ENCODE measurements at regions not wholly inside any gene's neighbourhood (a gene's known extent, or its start where the extent isn't known, plus 50 kb on each side); places are given as distances from the start of the nearest gene placed in this dataset.

DNA sequence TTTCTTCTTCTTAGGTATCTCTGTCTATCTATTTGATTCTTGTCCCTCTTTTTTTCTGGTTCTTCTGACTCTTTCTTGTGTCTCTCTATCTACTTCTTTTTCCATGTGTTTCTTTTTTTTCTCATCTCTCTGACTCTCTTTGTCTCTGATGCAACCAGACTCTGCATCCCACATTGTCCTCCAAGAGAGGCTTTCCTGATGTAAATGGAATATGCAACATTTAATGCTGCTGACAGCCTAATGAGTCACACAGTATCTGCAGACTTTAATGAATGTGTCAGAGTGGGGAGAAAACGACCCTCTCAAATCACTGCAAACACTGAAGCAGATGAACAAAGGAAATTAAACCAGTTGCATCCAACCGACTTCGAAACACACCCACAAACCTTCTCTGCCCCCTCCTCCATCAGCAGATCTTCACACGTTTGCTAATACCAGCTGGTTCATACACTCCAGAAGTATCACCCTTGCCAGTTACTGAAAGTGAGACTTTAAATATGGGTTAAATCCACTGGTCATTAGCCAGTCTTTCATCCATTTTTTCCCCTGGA, 351.5 kb downstream of the TXNL1 start:
- no peak overlapping the region for H3K27ac ChIP-seq (ENCODE audit: low read depth, low read length)
- H3K36me3 ChIP-seq (ENCODE audit: control insufficient read depth in 2 of 4, insufficient read depth in 4 of 4, low read length in 3 of 4): no peaks in the 10 kb centered on the region
- no peaks in the 10 kb centered on the region for H3K79me2 ChIP-seq (ENCODE audit: control insufficient read depth in 1 of 2, insufficient read depth in 2 of 2, low read length in 2 of 2)
- H4K91ac ChIP-seq (replicated peaks; ENCODE audit: insufficient read length, low read length): no peak overlapping the region
- H2BK12ac ChIP-seq (ENCODE audit: low read depth, low read length): no peak overlapping the region
- TF ChIP-seq HDAC2 (IDR thresholded peaks at IDR 0.05; ENCODE audit: borderline replicate concordance in 1 of 2, low read depth in 2 of 2, low read length in 2 of 2) (no peak), RFX5 (IDR thresholded peaks at IDR 0.05; ENCODE audit: borderline replicate concordance, low read depth, low read length) (no peak), EP300 (IDR thresholded peaks at IDR 0.05; ENCODE audit: borderline replicate concordance in 1 of 2, low read depth in 2 of 2, low read length in 2 of 2) (no peak), GTF2F1 (IDR thresholded peaks at IDR 0.05; ENCODE audit: borderline replicate concordance, low read depth, low read length) (no peak), CREB1 (IDR thresholded peaks at IDR 0.05) (no peak)
- TF ChIP-seq, protein P1, sequence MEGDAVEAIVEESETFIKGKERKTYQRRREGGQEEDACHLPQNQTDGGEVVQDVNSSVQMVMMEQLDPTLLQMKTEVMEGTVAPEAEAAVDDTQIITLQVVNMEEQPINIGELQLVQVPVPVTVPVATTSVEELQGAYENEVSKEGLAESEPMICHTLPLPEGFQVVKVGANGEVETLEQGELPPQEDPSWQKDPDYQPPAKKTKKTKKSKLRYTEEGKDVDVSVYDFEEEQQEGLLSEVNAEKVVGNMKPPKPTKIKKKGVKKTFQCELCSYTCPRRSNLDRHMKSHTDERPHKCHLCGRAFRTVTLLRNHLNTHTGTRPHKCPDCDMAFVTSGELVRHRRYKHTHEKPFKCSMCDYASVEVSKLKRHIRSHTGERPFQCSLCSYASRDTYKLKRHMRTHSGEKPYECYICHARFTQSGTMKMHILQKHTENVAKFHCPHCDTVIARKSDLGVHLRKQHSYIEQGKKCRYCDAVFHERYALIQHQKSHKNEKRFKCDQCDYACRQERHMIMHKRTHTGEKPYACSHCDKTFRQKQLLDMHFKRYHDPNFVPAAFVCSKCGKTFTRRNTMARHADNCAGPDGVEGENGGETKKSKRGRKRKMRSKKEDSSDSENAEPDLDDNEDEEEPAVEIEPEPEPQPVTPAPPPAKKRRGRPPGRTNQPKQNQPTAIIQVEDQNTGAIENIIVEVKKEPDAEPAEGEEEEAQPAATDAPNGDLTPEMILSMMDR (IDR thresholded peaks at IDR 0.05; ENCODE audit: control extremely low read depth in 1 of 3, insufficient read depth in 1 of 3, low read depth in 1 of 3, low read length in 3 of 3): no peak
- H2BK20ac ChIP-seq (ENCODE audit: low read length): no peak overlapping the region
- no peak overlapping the region for H2AK5ac ChIP-seq (ENCODE audit: low read depth, low read length)
- no peak overlapping the region for H2BK15ac ChIP-seq (ENCODE audit: low read length)
- DNase-seq (ENCODE audit: low read depth in 1 of 2, low spot score in 2 of 2) (no peak), FAIRE-seq (no peak)
- no peak overlapping the region for H3K14ac ChIP-seq (ENCODE audit: insufficient read length)
- H3K27me3 ChIP-seq (replicated peaks in 1 of 4; ENCODE audit: control insufficient read depth in 3 of 4, extremely low read depth in 1 of 4, insufficient read depth in 3 of 4, low read length in 3 of 4): no peaks in the 10 kb centered on the region
- no peak overlapping the region for H4K8ac ChIP-seq (ENCODE audit: extremely low read depth, insufficient read depth, low read length)
- H4K5ac ChIP-seq (ENCODE audit: insufficient read length, low read depth, low read length): no peak overlapping the region
- H3K79me1 ChIP-seq (ENCODE audit: low read depth, low read length): no peaks in the 10 kb centered on the region
- 84% methylated on average over 4 of the region's 4 CpGs; no CpG with 5 or more reads in 1 of the 2 experiments for WGBS, 2 experiments (ENCODE audit: extremely low coverage in 1 of 2, insufficient coverage in 1 of 2, insufficient read length in 1 of 2, insufficient replicate concordance in 2 of 2, low coverage in 1 of 2, low lambda C conversion rate in 2 of 2, missing lambda C conversion rate in 1 of 2)
- ChIA-PET CTCF (ENCODE audit: partially characterized antibody) (no interaction called here), POLR2A (ENCODE audit: partially characterized antibody) (no interaction called here)
- peak overlapping the region; percentile 23 for H2AFZ ChIP-seq (ENCODE audit: low read length)
- H3K4me2 ChIP-seq (ENCODE audit: insufficient read depth in 1 of 2, low read depth in 2 of 2, low read length in 2 of 2): no peak overlapping the region
- H3K23me2 ChIP-seq (ENCODE audit: low read depth, low read length): no peaks in the 10 kb centered on the region
- no peak overlapping the region for H3K4ac ChIP-seq (replicated peaks; ENCODE audit: insufficient read length, low read depth, low read length)
- H3K18ac ChIP-seq (ENCODE audit: extremely low read depth, low read length): no peak overlapping the region
- H3K56ac ChIP-seq (replicated peaks; ENCODE audit: insufficient read length, low read depth, low read length): no peak overlapping the region
- no peak overlapping the region for H3K9ac ChIP-seq (replicated peaks in 1 of 4; ENCODE audit: extremely low read depth in 1 of 4, low read depth in 3 of 4, low read length in 3 of 4)
- H2BK5ac ChIP-seq (ENCODE audit: low read depth, low read length): no peak overlapping the region
- no peaks in the 10 kb centered on the region for H3K9me3 ChIP-seq (ENCODE audit: insufficient read depth in 2 of 2, low read depth in 1 of 2, low read length in 1 of 2)
- no peak overlapping the region for H2BK120ac ChIP-seq (replicated peaks; ENCODE audit: low read depth, low read length)
- H4K20me1 ChIP-seq (replicated peaks in 1 of 2; ENCODE audit: control insufficient read depth in 1 of 2, insufficient read depth in 2 of 2, low read length in 2 of 2): no peaks in the 10 kb centered on the region
- H3K4me1 ChIP-seq (replicated peaks in 1 of 4; ENCODE audit: control insufficient read depth in 3 of 4, insufficient read depth in 4 of 4, low read length in 3 of 4): no peaks in the 10 kb centered on the region
- H3K23ac ChIP-seq (ENCODE audit: insufficient read length): no peak overlapping the region
- no peak overlapping the region for H3K4me3 ChIP-seq (ENCODE audit: extremely low read depth in 1 of 4, insufficient read depth in 2 of 4, low read depth in 3 of 4, low read length in 4 of 4)

All from H1 (cell line).